SK-MEL-5 (cell line): ENCODE measurements at regions not wholly inside any gene's neighbourhood (a gene's known extent, or its start where the extent isn't known, plus 50 kb on each side); places are given as distances from the start of the nearest gene placed in this dataset.
A peak's percentile ranks its signal among the peaks of the same experiment; 100 is the strongest.

Source experiments
- DNase-seq: peaks from one replicate; pipeline ENCODE4 v3.0.0-alpha.2; 2016; ENCODE audit warnings: low read depth, low spot score
- in situ Hi-C: cut with HindIII; loops from 2 replicates; pipeline ENCODE4 v1.10.0; 2016; ENCODE audit warnings: low sequenced_read_pairs, high pct_unique_total_duplicates, low pct_unique_long_range_greater_than_20kb

- in situ Hi-C loops: no loop called here
Observed at GRCh38 chr12:71019282-71019831, 98.8 kb upstream of the PTPRR start.

GRCh38 chr12:71018682-71019081, 98.1 kb upstream of the PTPRR start:
- in situ Hi-C loops: no loop called here
- no peak for DNase-seq

More at GRCh38 chr12:71019282-71019831, 98.8 kb upstream of the PTPRR start:
- no peak for DNase-seq

GRCh38 chr12:71014180-71014785, 93.7 kb upstream of the PTPRR start:
- in situ Hi-C loops: no loop called here
- DNase-seq: peak; percentile 83

DNA sequence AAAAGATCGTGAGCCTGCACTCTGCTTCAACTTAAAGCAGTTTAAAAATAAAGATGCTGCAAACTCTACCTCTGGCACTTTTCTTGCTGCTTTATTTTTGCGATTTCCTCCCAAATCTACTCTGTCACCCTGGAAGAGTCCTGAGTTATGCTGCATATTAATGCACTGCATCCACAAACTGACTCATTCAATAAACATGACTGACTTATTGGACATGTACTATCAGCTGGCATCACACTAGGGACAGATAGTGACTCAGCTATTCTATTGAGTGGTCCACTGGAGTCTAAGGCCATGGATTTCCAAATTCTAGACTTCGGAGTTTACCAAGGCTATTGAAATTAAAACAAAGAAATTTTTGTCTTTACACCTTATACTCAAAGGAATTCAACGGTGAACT, 90.7 kb upstream of the PTPRR start:
- in situ Hi-C loops: no loop called here
- DNase-seq: no peak

DNA sequence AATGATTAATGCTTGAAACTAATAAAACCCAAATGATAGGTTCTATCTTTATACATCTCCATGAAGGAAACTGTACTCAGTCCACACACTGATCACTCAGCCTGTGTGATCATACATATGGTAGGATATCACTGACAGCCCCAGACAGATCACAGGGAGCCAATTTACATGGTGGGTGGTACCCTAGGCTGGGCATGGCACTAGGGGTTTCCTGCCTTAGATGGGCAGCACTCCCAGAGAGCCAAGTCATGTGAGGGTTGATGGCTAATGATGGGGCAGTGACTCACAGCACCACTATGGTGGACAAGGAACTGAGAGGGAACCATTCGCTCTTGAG, 89.6 kb upstream of the PTPRR start:
- in situ Hi-C loops: no loop called here
- no peak for DNase-seq

DNA sequence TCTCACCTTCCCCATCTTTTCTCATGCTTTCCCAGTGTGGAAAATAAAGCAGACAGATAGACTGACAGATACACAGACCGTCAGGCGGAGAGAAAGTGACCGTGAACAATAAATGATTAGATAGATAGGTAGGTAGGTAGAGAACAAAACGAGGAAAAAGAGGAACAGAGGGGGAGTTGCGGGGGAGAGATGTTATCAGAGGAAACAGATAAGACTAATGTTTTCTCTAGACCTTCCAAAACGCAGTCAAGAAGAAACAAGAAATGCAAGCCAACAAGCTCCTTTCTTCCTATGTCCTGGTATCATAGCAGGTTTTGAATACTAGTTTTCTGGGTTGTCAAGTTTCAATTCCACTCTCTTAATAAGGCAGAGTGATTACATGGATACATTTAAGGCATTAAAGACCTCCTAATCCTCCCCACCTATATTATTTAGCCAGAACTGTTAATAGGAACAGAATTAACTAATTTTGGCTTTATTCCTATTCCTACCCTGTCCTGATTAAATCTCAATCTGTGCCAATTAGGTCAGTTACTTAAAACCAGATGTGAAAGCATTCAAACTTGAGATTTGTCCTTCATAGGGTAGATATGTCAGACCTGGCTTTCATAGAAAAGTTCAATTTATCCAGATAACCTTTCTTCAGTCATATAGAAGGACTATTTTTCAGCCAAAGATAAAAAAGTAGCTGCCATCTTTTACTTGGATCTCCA, 89.0 kb upstream of the PTPRR start:
- DNase-seq: no peak
- in situ Hi-C loops: no loop called here

DNA sequence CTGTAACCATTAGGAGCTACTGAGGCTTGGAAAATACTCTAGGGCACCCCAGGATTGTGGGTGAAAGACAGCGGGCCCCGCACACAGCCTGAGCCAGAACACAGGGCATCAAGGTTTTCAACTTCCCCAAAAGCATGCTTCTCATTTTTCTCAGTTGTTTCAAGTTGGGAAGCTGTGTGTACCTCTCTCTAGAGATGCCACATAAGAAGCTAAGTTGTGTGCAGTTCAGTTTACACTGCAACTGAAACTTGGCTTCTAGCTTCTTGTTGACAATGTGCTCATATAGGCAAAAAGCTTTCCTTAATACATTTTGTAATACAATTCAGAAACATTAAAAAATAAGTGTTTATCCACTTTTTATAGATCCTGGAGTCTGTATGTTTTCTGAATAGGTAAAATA, 88.1 kb upstream of the PTPRR start:
- in situ Hi-C loops: no loop called here
- DNase-seq: no peak

GRCh38 chr12:71007781-71008404, 87.4 kb upstream of the PTPRR start:
- DNase-seq: no peak
- in situ Hi-C loops: no loop called here

- in situ Hi-C loops: no loop called here
- no peak for DNase-seq
Observed at GRCh38 chr12:71007020-71007419, 86.5 kb upstream of the PTPRR start.

DNA sequence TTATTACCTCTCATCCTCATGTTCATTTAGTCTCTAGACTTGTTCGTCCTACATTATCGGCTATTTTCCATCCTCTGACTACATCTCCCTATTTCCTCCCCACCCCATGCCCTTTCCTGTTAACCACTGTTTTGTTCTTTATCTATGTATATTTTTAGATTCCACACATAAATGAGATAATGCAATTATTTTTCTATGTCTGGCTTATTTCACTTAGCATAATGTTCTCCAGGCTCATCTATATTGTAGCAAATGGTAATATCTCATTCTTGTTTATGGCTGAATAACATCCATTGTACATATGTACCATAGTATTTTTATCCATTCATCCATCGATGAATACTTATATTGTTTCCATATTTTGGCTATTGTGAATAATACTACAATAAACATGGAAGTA, 84.6 kb upstream of the PTPRR start:
- DNase-seq: no peak
- in situ Hi-C loops: no loop called here

DNA sequence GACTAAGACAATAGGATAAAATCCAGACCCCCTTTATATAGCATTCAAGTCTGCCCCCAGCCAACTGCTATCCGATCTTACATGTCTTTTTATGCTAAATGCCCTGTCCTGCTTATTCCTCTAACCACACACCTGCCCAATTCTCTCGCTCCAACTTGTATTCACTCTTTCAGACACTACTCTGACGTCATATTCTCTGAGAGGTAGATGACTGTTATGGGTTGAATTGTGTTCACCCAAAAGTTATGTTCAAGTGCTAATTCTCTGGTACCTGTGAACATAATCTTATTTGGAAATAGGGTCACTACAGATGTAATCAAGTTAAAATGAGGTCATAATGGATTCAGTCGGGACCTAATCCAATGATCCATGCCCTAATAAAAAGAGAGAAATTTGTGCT, 84.0 kb upstream of the PTPRR start:
- DNase-seq: no peak
- in situ Hi-C loops: no loop called here

DNA sequence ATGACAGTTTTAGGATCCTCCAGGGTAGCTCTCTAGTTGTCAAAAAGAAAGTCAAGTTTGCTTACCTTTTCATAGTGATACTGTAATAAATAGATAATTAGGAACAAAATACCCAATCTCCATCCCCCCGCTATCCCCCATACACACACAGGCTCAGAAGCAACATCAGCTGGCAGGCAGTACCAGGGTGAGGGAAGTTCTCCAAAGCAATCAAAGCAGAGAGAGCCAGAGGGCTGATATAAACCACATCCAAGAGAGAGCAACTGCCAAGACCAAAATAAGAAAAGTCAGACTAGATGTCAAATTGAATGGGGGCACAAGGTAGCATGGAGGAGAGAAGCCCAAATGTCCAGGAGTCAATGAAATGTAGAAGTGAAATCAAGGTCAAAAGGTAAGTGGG, 80.2 kb upstream of the PTPRR start:
- no peak for DNase-seq
- in situ Hi-C loops: no loop called here

GRCh38 chr12:71000255-71000654, 79.7 kb upstream of the PTPRR start:
- no peak for DNase-seq
- in situ Hi-C loops: no loop called here

- in situ Hi-C loops: no loop called here
Observed at GRCh38 chr12:70994217-70994788, 73.8 kb upstream of the PTPRR start.

DNA sequence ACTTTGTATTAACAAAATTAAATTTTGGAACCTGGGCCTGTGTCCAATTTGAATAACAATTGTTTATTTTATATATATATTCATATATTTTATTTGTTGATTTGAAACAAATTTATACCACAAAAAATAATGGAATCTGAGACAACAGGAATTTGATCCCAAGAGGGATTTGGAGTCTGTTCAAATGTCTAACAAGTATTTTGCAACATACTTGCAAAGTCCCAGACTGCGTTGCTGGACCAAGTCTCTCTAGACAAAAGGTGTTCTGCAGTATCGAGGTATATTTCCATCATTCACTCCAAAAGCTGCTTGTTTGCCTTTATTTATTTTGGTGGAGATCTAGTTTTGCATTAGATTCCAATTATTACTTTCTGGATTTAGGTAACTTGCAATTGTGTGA, 68.7 kb upstream of the PTPRR start:
- DNase-seq: no peak
- in situ Hi-C loops: no loop called here

More at GRCh38 chr12:70994217-70994788, 73.8 kb upstream of the PTPRR start:
- no peak for DNase-seq

GRCh38 chr12:70985850-70986249, 65.3 kb upstream of the PTPRR start:
- DNase-seq: no peak
- in situ Hi-C loops: no loop called here

DNA sequence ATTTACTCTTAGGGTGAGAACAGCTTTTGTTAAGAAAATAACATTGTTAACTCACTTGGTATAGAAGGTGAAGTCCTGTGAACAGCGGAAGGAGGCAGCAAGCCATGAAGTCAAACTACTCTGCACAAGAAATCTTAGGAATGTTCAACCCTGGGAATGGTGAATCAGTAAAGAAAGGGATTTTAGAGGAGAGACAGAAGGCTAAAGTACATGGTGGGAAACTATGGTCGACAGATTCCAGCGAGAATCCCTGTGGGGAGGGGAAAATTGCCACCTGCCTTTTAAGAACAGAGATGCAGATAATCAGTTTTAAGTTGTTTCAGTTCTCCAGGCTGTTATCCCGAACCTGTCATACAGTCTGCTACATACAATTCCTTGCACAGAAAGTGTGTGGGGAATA, 63.2 kb upstream of the PTPRR start:
- no peak for DNase-seq
- in situ Hi-C loops: no loop called here

DNA sequence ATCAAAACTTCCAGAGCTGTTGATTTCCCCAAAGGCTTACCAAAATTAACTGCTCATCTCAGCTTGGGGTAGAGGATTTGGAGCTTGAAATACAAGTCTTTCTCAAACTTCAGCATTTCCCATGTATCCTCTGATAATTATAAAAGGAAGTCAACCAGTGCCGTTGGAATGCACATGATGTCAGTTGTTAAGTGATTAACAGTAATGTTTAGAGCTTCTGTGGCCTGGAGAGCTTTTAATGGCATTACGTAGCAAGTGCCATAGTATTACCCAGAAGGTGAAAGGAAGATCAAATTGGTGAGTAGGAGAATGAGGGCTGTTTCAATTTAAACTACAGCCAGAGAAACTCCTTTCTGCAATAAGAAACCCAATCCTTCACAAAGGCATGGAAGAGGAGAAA, 62.5 kb upstream of the PTPRR start:
- in situ Hi-C loops: no loop called here
- DNase-seq: no peak

- DNase-seq: no peak
- in situ Hi-C loops: no loop called here
Observed at GRCh38 chr12:70982286-70982685, 61.7 kb upstream of the PTPRR start.
